ENCODE measurements at regions not wholly inside any gene's neighbourhood (a gene's known extent, or its start where the extent isn't known, plus 50 kb on each side); places are given as distances from the start of the nearest gene placed in this dataset.

GRCh38 chr7:96786261-96786997 lies 76.8 kb upstream of the SEM1 start:
- Histone ChIP-seq H3K4me3 (IDR thresholded peaks at IDR 0.05; ENCODE audit: insufficient read depth, low read depth, low read length) (no peak overlapping the region), H3K36me3 (ENCODE audit: insufficient read depth) (no peaks in the 10 kb centered on the region), H3K27me3 (ENCODE audit: insufficient read depth, low read depth) (no peaks in the 10 kb centered on the region), H3K4me2 (no peak overlapping the region), H3K9ac (no peak overlapping the region), H3K27ac (no peak overlapping the region), H3K79me2 (ENCODE audit: insufficient read depth, low read depth) (no peaks in the 10 kb centered on the region), H3K4me1 (ENCODE audit: low read depth, poor library complexity, severe bottlenecking) (no peaks in the 10 kb centered on the region), H4K20me1 (ENCODE audit: insufficient read depth) (no peaks in the 10 kb centered on the region), H2AFZ (ENCODE audit: low read depth) (no peak overlapping the region)
- TF ChIP-seq, protein P1, sequence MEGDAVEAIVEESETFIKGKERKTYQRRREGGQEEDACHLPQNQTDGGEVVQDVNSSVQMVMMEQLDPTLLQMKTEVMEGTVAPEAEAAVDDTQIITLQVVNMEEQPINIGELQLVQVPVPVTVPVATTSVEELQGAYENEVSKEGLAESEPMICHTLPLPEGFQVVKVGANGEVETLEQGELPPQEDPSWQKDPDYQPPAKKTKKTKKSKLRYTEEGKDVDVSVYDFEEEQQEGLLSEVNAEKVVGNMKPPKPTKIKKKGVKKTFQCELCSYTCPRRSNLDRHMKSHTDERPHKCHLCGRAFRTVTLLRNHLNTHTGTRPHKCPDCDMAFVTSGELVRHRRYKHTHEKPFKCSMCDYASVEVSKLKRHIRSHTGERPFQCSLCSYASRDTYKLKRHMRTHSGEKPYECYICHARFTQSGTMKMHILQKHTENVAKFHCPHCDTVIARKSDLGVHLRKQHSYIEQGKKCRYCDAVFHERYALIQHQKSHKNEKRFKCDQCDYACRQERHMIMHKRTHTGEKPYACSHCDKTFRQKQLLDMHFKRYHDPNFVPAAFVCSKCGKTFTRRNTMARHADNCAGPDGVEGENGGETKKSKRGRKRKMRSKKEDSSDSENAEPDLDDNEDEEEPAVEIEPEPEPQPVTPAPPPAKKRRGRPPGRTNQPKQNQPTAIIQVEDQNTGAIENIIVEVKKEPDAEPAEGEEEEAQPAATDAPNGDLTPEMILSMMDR (conservative IDR thresholded peaks at IDR 0.05; ENCODE audit: low read depth, low read length): no peak

DNA sequence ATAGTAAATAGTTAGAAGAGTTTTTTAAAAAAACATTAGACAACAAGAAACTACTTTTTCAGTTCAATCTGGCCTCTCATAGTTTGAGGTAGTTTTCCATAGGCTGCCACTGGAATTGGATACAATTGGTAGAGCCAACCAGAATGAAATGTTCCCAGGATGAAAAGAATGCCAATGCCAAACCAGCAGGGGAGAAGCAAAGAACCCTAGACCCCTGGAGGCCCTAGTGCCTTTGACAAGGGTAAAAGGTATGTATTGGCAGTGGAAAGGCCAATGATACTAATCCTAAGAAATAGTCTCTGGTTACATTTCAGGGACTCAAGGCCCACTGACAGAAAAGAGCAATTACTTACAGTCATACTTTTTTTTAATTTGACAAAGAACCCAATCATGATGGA lies 77.4 kb upstream of the SEM1 start:
- Histone ChIP-seq H3K79me2 (ENCODE audit: insufficient read depth, low read depth) (no peaks in the 10 kb centered on the region), H3K9ac (no peak overlapping the region), H3K27me3 (ENCODE audit: insufficient read depth, low read depth) (no peaks in the 10 kb centered on the region), H3K4me3 (IDR thresholded peaks at IDR 0.05; ENCODE audit: insufficient read depth, low read depth, low read length) (no peak overlapping the region), H4K20me1 (ENCODE audit: insufficient read depth) (no peaks in the 10 kb centered on the region), H3K4me2 (no peak overlapping the region), H2AFZ (ENCODE audit: low read depth) (no peak overlapping the region), H3K27ac (no peak overlapping the region), H3K36me3 (ENCODE audit: insufficient read depth) (no peaks in the 10 kb centered on the region), H3K4me1 (ENCODE audit: low read depth, poor library complexity, severe bottlenecking) (no peaks in the 10 kb centered on the region)
- TF ChIP-seq, protein P1 (conservative IDR thresholded peaks at IDR 0.05; ENCODE audit: low read depth, low read length): no peak

DNA sequence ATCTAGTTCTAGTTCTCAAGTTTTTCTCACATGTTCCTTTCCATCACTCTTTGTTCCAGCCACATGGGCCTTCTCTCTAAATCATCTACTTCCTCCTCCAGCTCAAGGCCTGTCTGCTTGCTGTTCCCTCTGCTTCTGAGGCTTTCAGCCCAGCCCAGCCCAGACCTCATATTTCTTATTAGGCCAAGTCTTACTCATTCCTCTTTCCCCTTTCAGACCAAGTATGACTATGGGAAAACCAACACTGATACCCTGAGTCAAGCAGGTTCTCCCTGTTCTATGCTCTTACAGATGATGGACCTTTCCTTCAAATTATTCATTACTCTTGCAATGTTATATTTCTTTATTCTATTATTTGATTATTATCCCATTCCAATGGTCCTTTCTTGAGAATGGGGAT lies 80.3 kb upstream of the SEM1 start:
- TF ChIP-seq, protein P1 (conservative IDR thresholded peaks at IDR 0.05; ENCODE audit: low read depth, low read length): no peak
- no peaks in the 10 kb centered on the region for H3K36me3 ChIP-seq (ENCODE audit: insufficient read depth)
- no peaks in the 10 kb centered on the region for H3K79me2 ChIP-seq (ENCODE audit: insufficient read depth, low read depth)
- no peak overlapping the region for H3K4me3 ChIP-seq (IDR thresholded peaks at IDR 0.05; ENCODE audit: insufficient read depth, low read depth, low read length)
- H3K4me2 ChIP-seq: no peak overlapping the region
- no peak overlapping the region for H3K27ac ChIP-seq
- H3K9ac ChIP-seq: no peak overlapping the region
- no peaks in the 10 kb centered on the region for H3K4me1 ChIP-seq (ENCODE audit: low read depth, poor library complexity, severe bottlenecking)
- no peaks in the 10 kb centered on the region for H3K27me3 ChIP-seq (ENCODE audit: insufficient read depth, low read depth)
- no peak overlapping the region for H2AFZ ChIP-seq (ENCODE audit: low read depth)
- no peaks in the 10 kb centered on the region for H4K20me1 ChIP-seq (ENCODE audit: insufficient read depth)

DNA sequence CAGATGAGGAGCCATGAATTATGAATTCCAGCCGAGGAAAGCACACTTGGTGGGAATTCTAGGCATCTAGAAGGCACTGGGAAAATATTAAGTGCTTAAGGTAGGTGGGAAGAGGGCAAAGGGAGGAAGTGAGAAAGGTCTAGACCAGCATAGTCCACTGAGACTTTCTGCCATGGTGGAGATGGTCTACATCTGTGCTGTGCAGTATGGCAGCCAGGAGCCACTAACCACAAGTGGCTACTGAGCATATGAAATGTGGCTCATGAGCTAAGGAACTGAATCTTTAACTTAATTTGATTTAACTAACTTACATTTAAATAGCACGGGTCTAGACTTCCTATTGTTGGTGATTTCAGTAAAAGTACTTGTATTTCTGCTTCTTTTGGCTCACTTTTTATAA lies 82.5 kb upstream of the SEM1 start:
- Histone ChIP-seq H3K79me2 (ENCODE audit: insufficient read depth, low read depth) (no peaks in the 10 kb centered on the region), H3K36me3 (ENCODE audit: insufficient read depth) (no peaks in the 10 kb centered on the region), H2AFZ (ENCODE audit: low read depth) (no peak overlapping the region), H3K4me2 (no peak overlapping the region), H3K9ac (no peak overlapping the region), H4K20me1 (ENCODE audit: insufficient read depth) (no peaks in the 10 kb centered on the region), H3K27me3 (ENCODE audit: insufficient read depth, low read depth) (no peaks in the 10 kb centered on the region), H3K4me3 (IDR thresholded peaks at IDR 0.05; ENCODE audit: insufficient read depth, low read depth, low read length) (no peak overlapping the region), H3K27ac (no peak overlapping the region), H3K4me1 (ENCODE audit: low read depth, poor library complexity, severe bottlenecking) (no peaks in the 10 kb centered on the region)
- TF ChIP-seq, protein P1 (conservative IDR thresholded peaks at IDR 0.05; ENCODE audit: low read depth, low read length): no peak
